Breast epithelium (tissue), 3 donors: ENCODE measurements at regions not wholly inside any gene's neighbourhood (a gene's known extent, or its start where the extent isn't known, plus 50 kb on each side); places are given as distances from the start of the nearest gene placed in this dataset.

Source experiments
- POLR2A ChIP-seq: fragments of 450-650 bp; IDR thresholded peaks from one replicate; pipeline ENCODE4 v1.6.1; 2016; ENCODE audit warnings: antibody characterized with exemption, mild to moderate bottlenecking, moderate library complexity
- POLR2AphosphoS5 ChIP-seq, 3 donors: sonication (generic); formaldehyde crosslinking; IDR thresholded peaks; one replicate each; pipeline ENCODE4 v1.6.1; 2017; ENCODE audit warnings: antibody characterized with exemption in 3 of 3
- TF ChIP-seq, protein P1 (sequence below), 3 donors: fragments of 450-650 bp; IDR thresholded peaks; one replicate each; pipeline ENCODE4 v1.5.1; 2016 to 2017; ENCODE audit warnings: antibody characterized with exemption in 3 of 3, mild to moderate bottlenecking in 3 of 3, moderate library complexity in 3 of 3

DNA sequence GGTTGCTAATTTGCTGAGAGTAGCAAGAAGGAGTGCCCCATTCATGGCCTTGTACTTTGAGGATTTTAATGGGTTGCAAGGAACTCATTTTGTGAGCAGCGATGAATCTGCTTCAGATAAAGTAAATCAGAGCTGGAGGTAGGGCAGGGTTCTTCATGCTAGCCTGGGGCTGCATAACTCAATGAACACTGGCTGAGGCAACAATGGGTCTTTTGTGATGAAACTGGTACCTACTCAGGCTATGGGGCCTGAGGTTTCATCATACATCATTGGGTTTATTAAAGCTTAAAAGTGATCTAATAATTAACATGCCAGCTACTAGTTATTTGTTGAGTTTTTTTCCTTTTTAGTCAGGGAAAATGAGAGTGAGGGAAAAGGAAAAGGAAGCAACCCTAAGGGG lies 106.9 kb downstream of the FAM50B start:
- TF ChIP-seq, protein P1, sequence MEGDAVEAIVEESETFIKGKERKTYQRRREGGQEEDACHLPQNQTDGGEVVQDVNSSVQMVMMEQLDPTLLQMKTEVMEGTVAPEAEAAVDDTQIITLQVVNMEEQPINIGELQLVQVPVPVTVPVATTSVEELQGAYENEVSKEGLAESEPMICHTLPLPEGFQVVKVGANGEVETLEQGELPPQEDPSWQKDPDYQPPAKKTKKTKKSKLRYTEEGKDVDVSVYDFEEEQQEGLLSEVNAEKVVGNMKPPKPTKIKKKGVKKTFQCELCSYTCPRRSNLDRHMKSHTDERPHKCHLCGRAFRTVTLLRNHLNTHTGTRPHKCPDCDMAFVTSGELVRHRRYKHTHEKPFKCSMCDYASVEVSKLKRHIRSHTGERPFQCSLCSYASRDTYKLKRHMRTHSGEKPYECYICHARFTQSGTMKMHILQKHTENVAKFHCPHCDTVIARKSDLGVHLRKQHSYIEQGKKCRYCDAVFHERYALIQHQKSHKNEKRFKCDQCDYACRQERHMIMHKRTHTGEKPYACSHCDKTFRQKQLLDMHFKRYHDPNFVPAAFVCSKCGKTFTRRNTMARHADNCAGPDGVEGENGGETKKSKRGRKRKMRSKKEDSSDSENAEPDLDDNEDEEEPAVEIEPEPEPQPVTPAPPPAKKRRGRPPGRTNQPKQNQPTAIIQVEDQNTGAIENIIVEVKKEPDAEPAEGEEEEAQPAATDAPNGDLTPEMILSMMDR (IDR thresholded peaks at IDR 0.05), result no peak
- TF ChIP-seq POLR2AphosphoS5 (IDR thresholded peaks at IDR 0.05), result peak in 1 of 3 donors; percentile 34
- TF ChIP-seq POLR2A, result no peak
